SK-N-SH treated with all-trans-retinoic acid at 6 μM for 48 hours (cell line): ENCODE measurements at regions not wholly inside any gene's neighbourhood (a gene's known extent, or its start where the extent isn't known, plus 50 kb on each side); places are given as distances from the start of the nearest gene placed in this dataset.

Experiments
- BACH2 ChIP-seq: fragments of 250-450 bp; sonication (Bioruptor Pico); IDR thresholded peaks from 2 replicates; pipeline ENCODE4 v1.9.0; 2021; ENCODE audit warnings: mild to moderate bottlenecking, borderline replicate concordance
- ZNF565 ChIP-seq: fragments of 450-650 bp; formaldehyde crosslinking; conservative IDR thresholded peaks from 2 replicates; pipeline ENCODE4 v1.5.0; 2020; ENCODE audit warnings: low read depth, mild to moderate bottlenecking, moderate library complexity

- no peak for TF ChIP-seq ZNF565 (CRISPR knock-in tag)
- TF ChIP-seq BACH2 (CRISPR knock-in tag) = no peak
These were observed 2095.0 kb upstream of the ACO1 start for GRCh38 chr9:30289435-30289834.
